ENCODE measurements at regions not wholly inside any gene's neighbourhood (a gene's known extent, or its start where the extent isn't known, plus 50 kb on each side); places are given as distances from the start of the nearest gene placed in this dataset.

DNA sequence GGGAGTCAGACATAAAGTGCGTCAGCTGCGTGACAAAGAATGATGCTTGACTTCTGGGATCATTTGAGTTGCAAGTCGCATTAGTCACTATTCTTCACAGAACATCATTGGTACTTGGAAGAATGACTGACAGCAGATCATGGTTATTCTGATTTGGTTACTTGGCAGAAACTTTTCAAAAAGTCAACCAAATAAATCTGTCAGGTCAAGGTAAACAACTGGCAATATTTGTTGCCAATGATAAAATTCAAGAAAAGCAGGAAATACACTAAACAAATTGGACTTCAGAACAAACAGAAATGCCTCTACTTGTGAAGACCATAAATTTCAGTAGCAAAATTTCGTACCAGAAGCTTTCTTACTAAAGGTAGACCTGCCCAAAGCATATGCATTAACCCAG lies 221.6 kb downstream of the TFAP2A start:
- no peak for TF ChIP-seq POLR2A (IDR thresholded peaks at IDR 0.05)
- TF ChIP-seq, protein P1, sequence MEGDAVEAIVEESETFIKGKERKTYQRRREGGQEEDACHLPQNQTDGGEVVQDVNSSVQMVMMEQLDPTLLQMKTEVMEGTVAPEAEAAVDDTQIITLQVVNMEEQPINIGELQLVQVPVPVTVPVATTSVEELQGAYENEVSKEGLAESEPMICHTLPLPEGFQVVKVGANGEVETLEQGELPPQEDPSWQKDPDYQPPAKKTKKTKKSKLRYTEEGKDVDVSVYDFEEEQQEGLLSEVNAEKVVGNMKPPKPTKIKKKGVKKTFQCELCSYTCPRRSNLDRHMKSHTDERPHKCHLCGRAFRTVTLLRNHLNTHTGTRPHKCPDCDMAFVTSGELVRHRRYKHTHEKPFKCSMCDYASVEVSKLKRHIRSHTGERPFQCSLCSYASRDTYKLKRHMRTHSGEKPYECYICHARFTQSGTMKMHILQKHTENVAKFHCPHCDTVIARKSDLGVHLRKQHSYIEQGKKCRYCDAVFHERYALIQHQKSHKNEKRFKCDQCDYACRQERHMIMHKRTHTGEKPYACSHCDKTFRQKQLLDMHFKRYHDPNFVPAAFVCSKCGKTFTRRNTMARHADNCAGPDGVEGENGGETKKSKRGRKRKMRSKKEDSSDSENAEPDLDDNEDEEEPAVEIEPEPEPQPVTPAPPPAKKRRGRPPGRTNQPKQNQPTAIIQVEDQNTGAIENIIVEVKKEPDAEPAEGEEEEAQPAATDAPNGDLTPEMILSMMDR (IDR thresholded peaks at IDR 0.05), result no peak
- WGBS, 4 donors, result 78 to 87% (median 81%) methylated on average over 4 of the region's 4 CpGs
- intact Hi-C loops (cut with DNase I), result no loop called here
- no peak for DNase-seq
- no peaks in the 10 kb centered on the region for H3K9me3 ChIP-seq (replicated peaks in 1 of 3)
- H3K27ac ChIP-seq, result no peak overlapping the region
- H3K27me3 ChIP-seq, result no peaks in the 10 kb centered on the region
- H3K4me3 ChIP-seq, result no peak overlapping the region
- H3K4me1 ChIP-seq (replicated peaks in 1 of 2), result no peaks in the 10 kb centered on the region
- no peaks in the 10 kb centered on the region for H3K36me3 ChIP-seq (replicated peaks in 1 of 2)

DNA sequence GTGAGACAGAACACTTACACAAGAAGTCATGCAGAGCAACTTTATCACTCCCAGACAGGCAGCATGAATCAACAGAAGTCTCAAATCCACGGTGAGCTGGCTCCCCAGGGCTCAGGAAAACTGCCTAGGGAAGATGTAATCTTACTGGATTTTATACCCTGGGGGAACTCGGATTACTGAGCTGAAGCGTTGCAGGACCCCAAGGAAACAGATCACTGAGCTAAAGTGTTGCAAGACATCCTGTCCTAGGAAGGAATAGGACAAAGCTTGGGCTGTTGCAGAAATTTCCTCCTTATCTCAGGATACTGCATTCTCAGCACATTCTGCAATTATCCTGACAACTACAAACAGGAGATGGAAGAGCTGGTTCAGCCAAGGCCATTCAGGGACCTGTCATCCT lies 224.8 kb downstream of the TFAP2A start:
- WGBS, 4 donors, result 31 to 41% (median 39%) methylated on average over 3 of the region's 3 CpGs
- Histone ChIP-seq H3K27me3 (no peaks in the 10 kb centered on the region), H3K27ac (no peak overlapping the region), H3K4me1 (replicated peaks in 1 of 2) (no peaks in the 10 kb centered on the region), H3K4me3 (no peak overlapping the region), H3K9me3 (replicated peaks in 1 of 3) (no peaks in the 10 kb centered on the region), H3K36me3 (replicated peaks in 1 of 2) (no peaks in the 10 kb centered on the region)
- DNase-seq, result no peak
- intact Hi-C loops (cut with DNase I), result no loop called here
- TF ChIP-seq, protein P1 (IDR thresholded peaks at IDR 0.05), result no peak
- no peak for TF ChIP-seq POLR2A (IDR thresholded peaks at IDR 0.05)

DNA sequence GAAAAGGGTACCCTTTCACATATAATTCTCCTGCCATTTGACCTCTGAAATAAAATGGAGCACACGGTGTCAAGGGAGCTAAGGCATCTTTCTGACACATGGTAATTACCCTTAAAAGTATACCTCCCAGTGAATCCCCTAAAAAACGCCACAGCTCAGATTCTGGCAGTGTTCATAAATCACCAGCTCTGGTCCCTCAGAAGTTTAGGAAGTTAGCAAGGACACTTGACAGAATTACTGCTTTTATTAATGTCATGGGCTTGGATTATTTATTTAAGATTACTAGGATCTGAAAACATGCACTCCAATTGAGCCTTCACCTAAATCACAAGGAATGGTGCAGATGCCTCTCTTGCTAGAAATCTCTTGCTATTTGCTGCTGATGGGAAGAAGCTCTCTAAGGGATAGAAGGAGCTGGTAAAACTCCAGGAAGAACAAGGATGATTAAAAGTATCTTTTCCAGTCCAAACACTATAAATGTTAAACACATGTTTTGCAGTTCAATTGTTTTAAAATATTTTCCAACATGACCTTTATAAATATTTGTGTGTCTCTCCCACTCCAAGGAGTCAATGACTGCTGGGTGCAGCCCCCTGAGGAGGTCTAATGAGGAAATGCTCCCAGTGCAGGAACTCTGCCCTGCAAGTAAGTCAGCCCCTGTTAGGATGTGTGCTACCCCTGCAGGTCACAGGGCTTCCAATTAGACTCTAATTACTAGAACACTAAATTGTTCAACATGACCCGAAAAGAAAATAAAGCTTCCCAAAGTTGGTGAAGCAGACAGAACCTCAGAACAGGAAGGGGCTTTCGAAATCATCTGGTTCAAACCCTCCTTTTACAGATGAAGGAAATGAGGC lies 230.3 kb downstream of the TFAP2A start:
- Histone ChIP-seq H3K4me1 (replicated peaks in 1 of 2) (no peaks in the 10 kb centered on the region), H3K9me3 (replicated peaks in 1 of 3) (no peaks in the 10 kb centered on the region), H3K27me3 (no peaks in the 10 kb centered on the region), H3K27ac (no peak overlapping the region), H3K4me3 (no peak overlapping the region), H3K36me3 (replicated peaks in 1 of 2) (no peaks in the 10 kb centered on the region)
- 22 to 35% (median 27%) methylated on average over 4 of the region's 4 CpGs for WGBS, 4 donors
- TF ChIP-seq, protein P1 (IDR thresholded peaks at IDR 0.05), result no peak
- no peak for TF ChIP-seq POLR2A (IDR thresholded peaks at IDR 0.05)
- intact Hi-C loops (cut with DNase I), result no loop called here
- DNase-seq, result no peak

DNA sequence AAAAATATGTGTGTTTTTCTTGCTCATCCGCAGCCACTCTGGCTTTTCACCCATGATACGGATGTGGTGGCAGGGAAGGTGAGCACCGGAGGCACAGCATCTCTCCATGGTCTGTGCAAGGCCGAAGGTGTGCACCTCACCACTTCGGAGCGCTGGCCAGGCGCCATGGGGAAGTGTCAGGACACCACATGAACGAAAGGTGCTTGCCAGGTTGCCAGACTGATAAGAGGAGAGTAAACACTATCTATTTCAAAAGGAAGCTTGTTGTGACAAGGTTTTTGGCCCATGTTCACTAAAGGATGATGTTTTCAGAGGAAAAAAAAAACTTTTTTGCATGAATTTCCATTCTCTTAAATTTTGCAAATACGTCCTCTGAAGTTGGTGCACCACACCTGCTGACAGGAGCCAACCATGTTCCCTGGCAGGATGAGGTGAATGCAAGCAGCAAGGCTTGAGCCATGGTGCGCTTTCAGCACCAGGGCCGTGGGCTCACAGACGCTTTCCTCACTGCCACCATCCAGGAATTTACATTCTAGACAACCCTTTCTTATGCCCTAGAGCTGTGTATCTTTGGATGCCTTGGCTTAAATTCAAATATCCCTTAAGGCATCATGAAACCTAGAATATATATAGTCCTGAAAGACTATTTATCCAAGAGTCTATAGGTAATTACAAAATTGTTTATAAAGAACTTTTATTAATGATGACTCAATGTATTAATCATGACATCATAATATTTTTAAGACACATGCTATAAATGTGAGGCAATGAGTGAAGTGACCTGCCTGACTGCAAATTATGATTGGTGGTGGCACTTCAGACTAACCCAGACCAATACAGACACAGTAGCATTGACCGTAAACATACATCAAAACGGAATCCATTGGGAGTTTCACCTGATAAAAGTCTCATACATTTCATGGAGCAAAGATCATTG lies 234.5 kb downstream of the TFAP2A start:
- TF ChIP-seq POLR2A (IDR thresholded peaks at IDR 0.05), result no peak
- TF ChIP-seq, protein P1 (IDR thresholded peaks at IDR 0.05), result no peak
- no peak overlapping the region for H3K4me3 ChIP-seq
- no peak overlapping the region for H3K27ac ChIP-seq
- H3K36me3 ChIP-seq (replicated peaks in 1 of 2), result no peaks in the 10 kb centered on the region
- H3K27me3 ChIP-seq, result no peaks in the 10 kb centered on the region
- no peak for DNase-seq
- H3K4me1 ChIP-seq (replicated peaks in 1 of 2), result no peaks in the 10 kb centered on the region
- WGBS, 4 donors, result 74 to 83% (median 82%) methylated on average over 14 of the region's 14 CpGs
- no peaks in the 10 kb centered on the region for H3K9me3 ChIP-seq (replicated peaks in 1 of 3)
- intact Hi-C loops (cut with DNase I), result no loop called here
